ENCODE measurements at regions not wholly inside any gene's neighbourhood (a gene's known extent, or its start where the extent isn't known, plus 50 kb on each side); places are given as distances from the start of the nearest gene placed in this dataset.

GRCh38 chr4:3701736-3702560 is 64.2 kb upstream of the ADRA2C start:
- no peaks in the 10 kb centered on the region for H3K36me3 Mint-ChIP-seq (ENCODE audit: low read depth)
- no peak overlapping the region for H3K4me3 Mint-ChIP-seq
- H3K27me3 Mint-ChIP-seq (ENCODE audit: insufficient read depth) = peaks cover 5% of the 10 kb centered on the region
- DNase-seq (ENCODE audit: low spot score) = no peak
- H3K27ac Mint-ChIP-seq = no peak overlapping the region
- intact Hi-C loops (cut with micrococcal nuclease) = no loop called here
- no peaks in the 10 kb centered on the region for H3K4me1 Mint-ChIP-seq (ENCODE audit: low read depth)
- peaks cover 6% of the 10 kb centered on the region for H3K9me3 Mint-ChIP-seq

- no peak overlapping the region for H3K4me3 Mint-ChIP-seq
- no peaks in the 10 kb centered on the region for H3K4me1 Mint-ChIP-seq (ENCODE audit: low read depth)
Observed at GRCh38 chr4:3701271-3701734, 64.9 kb upstream of the ADRA2C start.

GRCh38 chr4:3700736-3701135 is 65.4 kb upstream of the ADRA2C start:
- Mint-ChIP-seq H3K9me3 (peaks cover 8% of the 10 kb centered on the region), H3K27ac (no peak overlapping the region), H3K27me3 (ENCODE audit: insufficient read depth) (peaks cover 4% of the 10 kb centered on the region), H3K4me3 (no peak overlapping the region), H3K36me3 (ENCODE audit: low read depth) (no peaks in the 10 kb centered on the region), H3K4me1 (ENCODE audit: low read depth) (no peaks in the 10 kb centered on the region)
- intact Hi-C loops (cut with micrococcal nuclease) = no loop called here
- DNase-seq (ENCODE audit: low spot score) = no peak

More at GRCh38 chr4:3701271-3701734, 64.9 kb upstream of the ADRA2C start:
- DNase-seq (ENCODE audit: low spot score) = no peak
- H3K27ac Mint-ChIP-seq = no peak overlapping the region
- peaks cover 8% of the 10 kb centered on the region for H3K9me3 Mint-ChIP-seq
- H3K27me3 Mint-ChIP-seq (ENCODE audit: insufficient read depth) = peaks cover 5% of the 10 kb centered on the region
- intact Hi-C loops (cut with micrococcal nuclease) = no loop called here
- H3K36me3 Mint-ChIP-seq (ENCODE audit: low read depth) = no peaks in the 10 kb centered on the region

GRCh38 chr4:3700223-3700622 is 66.0 kb upstream of the ADRA2C start:
- DNase-seq (ENCODE audit: low spot score) = no peak
- intact Hi-C loops (cut with micrococcal nuclease) = no loop called here
- no peak overlapping the region for H3K4me3 Mint-ChIP-seq
- H3K4me1 Mint-ChIP-seq (ENCODE audit: low read depth) = no peaks in the 10 kb centered on the region
- H3K27ac Mint-ChIP-seq = no peak overlapping the region
- no peaks in the 10 kb centered on the region for H3K36me3 Mint-ChIP-seq (ENCODE audit: low read depth)
- peaks cover 8% of the 10 kb centered on the region for H3K9me3 Mint-ChIP-seq
- H3K27me3 Mint-ChIP-seq (ENCODE audit: insufficient read depth) = peaks cover 3% of the 10 kb centered on the region

GRCh38 chr4:3699678-3700077 is 66.5 kb upstream of the ADRA2C start:
- no peaks in the 10 kb centered on the region for H3K36me3 Mint-ChIP-seq (ENCODE audit: low read depth)
- peaks cover 8% of the 10 kb centered on the region for H3K9me3 Mint-ChIP-seq
- intact Hi-C loops (cut with micrococcal nuclease) = no loop called here
- no peaks in the 10 kb centered on the region for H3K4me1 Mint-ChIP-seq (ENCODE audit: low read depth)
- no peak overlapping the region for H3K4me3 Mint-ChIP-seq
- DNase-seq (ENCODE audit: low spot score) = no peak
- H3K27ac Mint-ChIP-seq = no peak overlapping the region
- H3K27me3 Mint-ChIP-seq (ENCODE audit: insufficient read depth) = peaks cover 3% of the 10 kb centered on the region

- Mint-ChIP-seq H3K4me3 (no peak overlapping the region), H3K27me3 (ENCODE audit: insufficient read depth) (peaks cover 3% of the 10 kb centered on the region), H3K9me3 (peaks cover 8% of the 10 kb centered on the region), H3K27ac (no peak overlapping the region), H3K36me3 (ENCODE audit: low read depth) (no peaks in the 10 kb centered on the region), H3K4me1 (ENCODE audit: low read depth) (no peaks in the 10 kb centered on the region)
- DNase-seq (ENCODE audit: low spot score) = no peak
- intact Hi-C loops (cut with micrococcal nuclease) = no loop called here
Observed at GRCh38 chr4:3699261-3699660, 66.9 kb upstream of the ADRA2C start.

- Mint-ChIP-seq H3K27ac (no peak overlapping the region), H3K27me3 (ENCODE audit: insufficient read depth) (no peaks in the 10 kb centered on the region), H3K4me3 (no peak overlapping the region), H3K4me1 (ENCODE audit: low read depth) (no peaks in the 10 kb centered on the region), H3K36me3 (ENCODE audit: low read depth) (no peaks in the 10 kb centered on the region), H3K9me3 (peaks cover 8% of the 10 kb centered on the region)
- intact Hi-C loops (cut with micrococcal nuclease) = no loop called here
- no peak for DNase-seq (ENCODE audit: low spot score)
Observed at GRCh38 chr4:3697033-3697432, 69.2 kb upstream of the ADRA2C start.

- DNase-seq (ENCODE audit: low spot score) = no peak
- H3K4me3 Mint-ChIP-seq = no peak overlapping the region
- H3K27ac Mint-ChIP-seq = no peak overlapping the region
- H3K4me1 Mint-ChIP-seq (ENCODE audit: low read depth) = no peaks in the 10 kb centered on the region
- no peaks in the 10 kb centered on the region for H3K36me3 Mint-ChIP-seq (ENCODE audit: low read depth)
- H3K27me3 Mint-ChIP-seq (ENCODE audit: insufficient read depth) = no peaks in the 10 kb centered on the region
- no peaks in the 10 kb centered on the region for H3K9me3 Mint-ChIP-seq
- intact Hi-C loops (cut with micrococcal nuclease) = no loop called here
Observed at GRCh38 chr4:3690551-3691152, 75.5 kb upstream of the ADRA2C start.

- no peak overlapping the region for H3K27ac Mint-ChIP-seq
Observed at GRCh38 chr4:3689576-3690550, 76.3 kb upstream of the ADRA2C start.

GRCh38 chr4:3689006-3689405 is 77.2 kb upstream of the ADRA2C start:
- Mint-ChIP-seq H3K27ac (no peak overlapping the region), H3K27me3 (ENCODE audit: insufficient read depth) (no peaks in the 10 kb centered on the region), H3K36me3 (ENCODE audit: low read depth) (no peaks in the 10 kb centered on the region), H3K4me3 (no peak overlapping the region), H3K4me1 (ENCODE audit: low read depth) (no peaks in the 10 kb centered on the region), H3K9me3 (no peaks in the 10 kb centered on the region)
- DNase-seq (ENCODE audit: low spot score) = no peak
- intact Hi-C loops (cut with micrococcal nuclease) = no loop called here

More at GRCh38 chr4:3689576-3690550, 76.3 kb upstream of the ADRA2C start:
- H3K36me3 Mint-ChIP-seq (ENCODE audit: low read depth) = no peaks in the 10 kb centered on the region
- H3K27me3 Mint-ChIP-seq (ENCODE audit: insufficient read depth) = no peaks in the 10 kb centered on the region
- intact Hi-C loops (cut with micrococcal nuclease) = no loop called here
- H3K4me1 Mint-ChIP-seq (ENCODE audit: low read depth) = no peaks in the 10 kb centered on the region
- no peak for DNase-seq (ENCODE audit: low spot score)
- H3K9me3 Mint-ChIP-seq = no peaks in the 10 kb centered on the region
- H3K4me3 Mint-ChIP-seq = no peak overlapping the region

GRCh38 chr4:3688018-3688998 is 77.9 kb upstream of the ADRA2C start:
- H3K36me3 Mint-ChIP-seq (ENCODE audit: low read depth) = no peaks in the 10 kb centered on the region
- no peaks in the 10 kb centered on the region for H3K9me3 Mint-ChIP-seq
- intact Hi-C loops (cut with micrococcal nuclease) = no loop called here
- H3K27ac Mint-ChIP-seq = no peak overlapping the region
- no peaks in the 10 kb centered on the region for H3K4me1 Mint-ChIP-seq (ENCODE audit: low read depth)
- H3K27me3 Mint-ChIP-seq (ENCODE audit: insufficient read depth) = no peaks in the 10 kb centered on the region
- no peak overlapping the region for H3K4me3 Mint-ChIP-seq
- no peak for DNase-seq (ENCODE audit: low spot score)

- intact Hi-C loops (cut with micrococcal nuclease) = no loop called here
- H3K27me3 Mint-ChIP-seq (ENCODE audit: insufficient read depth) = no peaks in the 10 kb centered on the region
- no peaks in the 10 kb centered on the region for H3K36me3 Mint-ChIP-seq (ENCODE audit: low read depth)
- H3K4me1 Mint-ChIP-seq (ENCODE audit: low read depth) = no peaks in the 10 kb centered on the region
- no peak for DNase-seq (ENCODE audit: low spot score)
- no peak overlapping the region for H3K27ac Mint-ChIP-seq
- no peaks in the 10 kb centered on the region for H3K9me3 Mint-ChIP-seq
- H3K4me3 Mint-ChIP-seq = no peak overlapping the region
Observed at GRCh38 chr4:3687538-3687937, 78.6 kb upstream of the ADRA2C start.
